ENCODE measurements at regions not wholly inside any gene's neighbourhood (a gene's known extent, or its start where the extent isn't known, plus 50 kb on each side); places are given as distances from the start of the nearest gene placed in this dataset.
A peak's percentile ranks its signal among the peaks of the same experiment; 100 is the strongest.

GRCh38 chr20:51160821-51161220 lies 137.9 kb upstream of the KCNG1 start:
- no peaks in the 10 kb centered on the region for H3K36me3 ChIP-seq
- H3K9me3 ChIP-seq: no peaks in the 10 kb centered on the region
- H3K27me3 ChIP-seq: no peaks in the 10 kb centered on the region
- H3K27ac ChIP-seq: no peak overlapping the region
- TF ChIP-seq CTCF (IDR thresholded peaks at IDR 0.05): no peak
- no peak for DNase-seq (ENCODE audit: low spot score)
- peaks cover 0 to 14% of the 10 kb centered on the region in 2 donors for H3K4me1 ChIP-seq
- H3K4me3 ChIP-seq: no peak overlapping the region

GRCh38 chr20:51159981-51160380 lies 137.1 kb upstream of the KCNG1 start:
- Histone ChIP-seq H3K9me3 (no peaks in the 10 kb centered on the region), H3K36me3 (no peaks in the 10 kb centered on the region), H3K27ac (no peak overlapping the region), H3K4me1 (peaks cover 0 to 14% of the 10 kb centered on the region in 2 donors), H3K27me3 (no peaks in the 10 kb centered on the region), H3K4me3 (no peak overlapping the region)
- DNase-seq (ENCODE audit: low spot score): no peak
- TF ChIP-seq CTCF (IDR thresholded peaks at IDR 0.05): no peak

DNA sequence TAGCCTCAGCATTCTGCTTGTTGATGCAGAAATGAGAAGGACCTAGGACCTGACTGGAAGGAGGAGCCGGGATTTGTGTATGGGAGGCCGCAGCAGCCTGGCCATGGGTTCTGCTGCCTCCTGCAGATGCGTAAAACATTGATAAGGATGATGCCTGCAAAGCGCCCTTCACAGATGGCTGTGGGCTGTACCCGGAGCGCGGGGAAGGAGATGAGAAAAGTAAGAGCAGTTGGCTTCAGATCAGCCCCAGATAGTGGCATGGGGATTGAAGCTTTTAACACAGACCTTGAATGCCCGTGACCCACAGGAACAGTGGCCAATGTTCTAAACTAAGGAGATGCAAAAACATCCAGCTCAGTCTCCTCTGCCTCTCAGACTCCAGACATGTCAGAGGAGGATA lies 136.4 kb upstream of the KCNG1 start:
- no peaks in the 10 kb centered on the region for H3K9me3 ChIP-seq
- H3K4me1 ChIP-seq: peaks cover 0 to 14% of the 10 kb centered on the region in 2 donors
- DNase-seq (ENCODE audit: low spot score): no peak
- H3K36me3 ChIP-seq: no peaks in the 10 kb centered on the region
- no peak overlapping the region for H3K27ac ChIP-seq
- TF ChIP-seq CTCF (IDR thresholded peaks at IDR 0.05): no peak
- no peak overlapping the region for H3K4me3 ChIP-seq
- H3K27me3 ChIP-seq: no peaks in the 10 kb centered on the region

DNA sequence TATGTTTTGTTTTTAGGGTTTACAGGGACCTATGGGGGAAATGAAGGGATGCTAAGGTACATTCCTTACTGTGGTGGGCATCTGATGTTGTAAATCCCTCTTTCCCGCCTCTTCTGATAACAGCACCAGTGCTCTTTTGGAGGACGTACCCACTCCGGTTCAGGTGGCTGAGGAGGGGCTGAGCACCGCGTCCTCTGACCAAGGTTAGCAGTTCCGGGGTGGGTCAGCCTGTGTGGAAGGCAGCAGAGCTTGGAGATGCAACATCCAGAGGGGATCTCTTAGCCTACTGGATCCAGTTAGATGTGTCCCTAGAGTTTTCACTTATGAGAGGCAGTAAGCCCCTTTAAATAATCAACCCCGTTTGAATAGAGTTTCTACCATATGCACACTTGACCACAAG lies 135.3 kb upstream of the KCNG1 start:
- Histone ChIP-seq H3K9me3 (no peaks in the 10 kb centered on the region), H3K4me1 (peaks cover 0 to 14% of the 10 kb centered on the region in 2 donors), H3K4me3 (no peak overlapping the region), H3K36me3 (no peaks in the 10 kb centered on the region), H3K27me3 (no peaks in the 10 kb centered on the region), H3K27ac (no peak overlapping the region)
- TF ChIP-seq CTCF (IDR thresholded peaks at IDR 0.05): no peak
- no peak for DNase-seq (ENCODE audit: low spot score)

- Histone ChIP-seq H3K9me3 (no peaks in the 10 kb centered on the region), H3K4me3 (no peak overlapping the region), H3K27me3 (no peaks in the 10 kb centered on the region), H3K36me3 (no peaks in the 10 kb centered on the region), H3K4me1 (peaks cover 0 to 14% of the 10 kb centered on the region in 2 donors), H3K27ac (no peak overlapping the region)
- TF ChIP-seq CTCF (IDR thresholded peaks at IDR 0.05): no peak
- peak; percentile 61 for DNase-seq (ENCODE audit: low spot score)
Observed at GRCh38 chr20:51156041-51156982, 133.4 kb upstream of the KCNG1 start.

All from right atrium auricular region (tissue), 2 donors.